OCI-LY3 (cell line): ENCODE measurements at regions not wholly inside any gene's neighbourhood (a gene's known extent, or its start where the extent isn't known, plus 50 kb on each side); places are given as distances from the start of the nearest gene placed in this dataset.

Experiments used
- CTCF ChIP-seq: fragments of 200-600, 300-600 bp; sonication (generic); IDR thresholded peaks from 2 replicates; pipeline ENCODE4 v1.5.1; 2014; ENCODE audit warnings: antibody characterized with exemption, low read length, low read depth
- EZH2phosphoT487 ChIP-seq: fragments of 200-600 bp; shearing (Covaris generic); IDR thresholded peaks from 2 replicates; pipeline ENCODE4 v1.6.1; 2018; ENCODE audit warnings: antibody characterized with exemption, mixed run types, low read depth

GRCh38 chr3:166104938-166105337, 267.7 kb upstream of the BCHE start:
- TF ChIP-seq CTCF (no peak), EZH2phosphoT487 (no peak)
